Ishikawa (cell line): ENCODE measurements at regions not wholly inside any gene's neighbourhood (a gene's known extent, or its start where the extent isn't known, plus 50 kb on each side); places are given as distances from the start of the nearest gene placed in this dataset.

ENCODE experiments used
- CEBPB ChIP-seq: IDR thresholded peaks from 2 replicates; pipeline ENCODE4 v1.6.1; 2012
- EP300 ChIP-seq: IDR thresholded peaks from 2 replicates; pipeline ENCODE4 v1.6.1; 2012; ENCODE audit warnings: borderline replicate concordance
- FOXM1 ChIP-seq: IDR thresholded peaks from 2 replicates; pipeline ENCODE4 v1.6.1; 2012; ENCODE audit warnings: low read depth, borderline replicate concordance
- MAX ChIP-seq: IDR thresholded peaks from 2 replicates; pipeline ENCODE4 v1.6.1; 2012
- NFIC ChIP-seq: IDR thresholded peaks from 2 replicates; pipeline ENCODE4 v1.6.1; 2012
- RAD21 ChIP-seq: IDR thresholded peaks from 2 replicates; pipeline ENCODE4 v1.6.1; 2012; ENCODE audit warnings: low read depth
- REST ChIP-seq: IDR thresholded peaks from 2 replicates; pipeline ENCODE4 v1.6.1; 2012; ENCODE audit warnings: low read depth, mild to moderate bottlenecking
- TCF12 ChIP-seq: IDR thresholded peaks from 2 replicates; pipeline ENCODE4 v1.6.1; 2012; ENCODE audit warnings: low read depth
- TEAD4 ChIP-seq: IDR thresholded peaks from 2 replicates; pipeline ENCODE4 v1.6.1; 2012
- USF1 ChIP-seq: IDR thresholded peaks from 2 replicates; pipeline ENCODE4 v1.6.1; 2012

- no peak for TF ChIP-seq USF1
- TF ChIP-seq EP300 = no peak
- no peak for TF ChIP-seq NFIC
- no peak for TF ChIP-seq CEBPB
- TF ChIP-seq TCF12 = no peak
- no peak for TF ChIP-seq FOXM1
- no peak for TF ChIP-seq REST
- no peak for TF ChIP-seq TEAD4
- no peak for TF ChIP-seq RAD21
- no peak for TF ChIP-seq MAX
Measured at GRCh38 chr18:22544626-22545025, 126.9 kb upstream of the CTAGE1 start.
